PC-3 (cell line): ENCODE measurements at regions not wholly inside any gene's neighbourhood (a gene's known extent, or its start where the extent isn't known, plus 50 kb on each side); places are given as distances from the start of the nearest gene placed in this dataset.

Source experiments
- EZH2 ChIP-seq: fragments of 300-600 bp; sonication (generic); IDR thresholded peaks from one replicate; pipeline ENCODE4 v1.6.1; 2017; ENCODE audit warnings: antibody characterized with exemption, mild to moderate bottlenecking, low read length; ENCODE audit not compliant: unreplicated experiment
- TF ChIP-seq, protein P1 (sequence below): fragments of 300-600 bp; sonication (generic); conservative IDR thresholded peaks from 2 replicates; pipeline ENCODE4 v1.5.1; 2017; ENCODE audit warnings: antibody characterized with exemption, low read depth, mild to moderate bottlenecking, low read length

DNA sequence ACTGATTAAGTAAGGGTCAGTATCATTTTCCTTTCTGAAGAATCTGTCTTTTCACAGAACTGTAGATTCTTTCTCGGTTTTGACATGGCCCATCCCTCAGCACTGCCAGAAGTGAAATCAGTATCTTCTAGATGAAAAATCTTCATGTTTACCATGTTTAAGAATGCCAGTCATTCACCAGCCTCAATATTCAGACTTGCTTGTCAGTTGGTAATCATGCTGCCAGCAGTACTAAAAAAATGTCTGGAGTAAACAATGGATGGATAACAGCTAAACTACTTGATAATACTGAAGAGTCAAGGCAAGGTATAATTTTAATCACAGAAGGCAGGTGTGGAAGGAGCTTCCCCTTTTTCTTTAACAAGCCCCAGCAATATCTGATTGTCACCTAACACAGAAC lies 306.8 kb upstream of the DMAC1 start:
- TF ChIP-seq, protein P1, sequence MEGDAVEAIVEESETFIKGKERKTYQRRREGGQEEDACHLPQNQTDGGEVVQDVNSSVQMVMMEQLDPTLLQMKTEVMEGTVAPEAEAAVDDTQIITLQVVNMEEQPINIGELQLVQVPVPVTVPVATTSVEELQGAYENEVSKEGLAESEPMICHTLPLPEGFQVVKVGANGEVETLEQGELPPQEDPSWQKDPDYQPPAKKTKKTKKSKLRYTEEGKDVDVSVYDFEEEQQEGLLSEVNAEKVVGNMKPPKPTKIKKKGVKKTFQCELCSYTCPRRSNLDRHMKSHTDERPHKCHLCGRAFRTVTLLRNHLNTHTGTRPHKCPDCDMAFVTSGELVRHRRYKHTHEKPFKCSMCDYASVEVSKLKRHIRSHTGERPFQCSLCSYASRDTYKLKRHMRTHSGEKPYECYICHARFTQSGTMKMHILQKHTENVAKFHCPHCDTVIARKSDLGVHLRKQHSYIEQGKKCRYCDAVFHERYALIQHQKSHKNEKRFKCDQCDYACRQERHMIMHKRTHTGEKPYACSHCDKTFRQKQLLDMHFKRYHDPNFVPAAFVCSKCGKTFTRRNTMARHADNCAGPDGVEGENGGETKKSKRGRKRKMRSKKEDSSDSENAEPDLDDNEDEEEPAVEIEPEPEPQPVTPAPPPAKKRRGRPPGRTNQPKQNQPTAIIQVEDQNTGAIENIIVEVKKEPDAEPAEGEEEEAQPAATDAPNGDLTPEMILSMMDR: no peak
- TF ChIP-seq EZH2: no peak
